Embryonic facial prominence (tissue), 1 donor: ENCODE measurements at regions not wholly inside any gene's neighbourhood (a gene's known extent, or its start where the extent isn't known, plus 50 kb on each side); places are given as distances from the start of the nearest gene placed in this dataset.

Experiments
- DNase-seq: peaks from one replicate; pipeline ENCODE4 v3.0.0-alpha.2; 2016; ENCODE audit errors: extremely low spot score

DNA sequence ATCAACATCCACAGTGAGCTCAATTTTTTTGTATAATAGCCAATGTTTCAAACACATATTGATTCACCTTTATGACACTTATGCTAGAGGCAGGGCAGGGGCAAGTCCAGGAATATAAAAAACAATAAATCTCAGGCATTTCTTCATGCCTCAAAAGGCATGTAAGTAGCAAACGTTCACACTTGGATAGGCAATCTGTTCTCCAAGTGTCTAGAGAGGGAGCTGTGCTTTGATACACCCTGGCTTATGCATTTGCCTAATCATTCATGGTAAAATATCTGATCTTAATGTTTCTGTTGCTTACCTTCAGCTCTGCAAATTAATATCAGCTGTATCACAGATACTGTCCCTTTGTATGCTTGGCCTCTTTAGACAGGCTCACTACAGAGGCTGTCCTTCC is 464.5 kb upstream of the SETBP1 start:
- DNase-seq = no peak

DNA sequence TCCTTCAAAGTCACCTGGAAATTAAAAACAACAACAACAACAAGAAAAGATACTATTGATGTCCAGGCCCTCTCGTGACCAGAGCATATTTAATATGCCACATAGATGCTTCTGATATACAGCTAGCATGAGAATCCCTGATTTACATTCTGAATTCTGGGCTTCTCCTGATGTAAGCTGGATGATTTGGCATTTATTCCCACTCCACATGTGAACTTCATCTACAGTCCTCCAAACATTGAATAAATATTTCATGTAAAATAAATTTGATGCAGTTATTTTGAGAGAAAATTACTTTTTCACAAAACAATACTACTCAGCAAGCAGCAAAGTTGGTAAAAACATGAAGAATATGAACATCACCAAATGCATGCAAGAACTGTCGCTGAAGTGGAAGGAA is 453.2 kb upstream of the SETBP1 start:
- DNase-seq = no peak

DNA sequence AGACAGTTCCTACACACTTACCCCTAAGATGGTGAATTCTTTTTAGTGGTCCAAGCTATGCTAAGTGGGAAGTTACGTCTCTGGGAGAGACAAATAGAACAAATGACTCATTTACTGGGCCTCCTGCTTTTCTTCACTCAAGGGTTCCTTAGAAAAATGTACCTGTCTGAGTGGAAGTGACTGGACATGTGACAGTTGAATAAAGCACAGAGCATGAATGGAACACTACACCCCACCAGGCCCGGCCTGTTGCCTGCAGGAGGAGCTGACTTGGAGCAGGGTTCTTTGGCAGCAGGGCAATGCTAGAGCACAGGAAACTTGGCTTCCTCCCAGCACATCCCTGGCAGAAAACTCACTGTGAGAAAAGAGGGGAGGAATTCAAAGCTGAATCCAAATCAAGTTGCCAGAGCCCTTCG is 451.0 kb upstream of the SETBP1 start:
- DNase-seq = no peak

DNA sequence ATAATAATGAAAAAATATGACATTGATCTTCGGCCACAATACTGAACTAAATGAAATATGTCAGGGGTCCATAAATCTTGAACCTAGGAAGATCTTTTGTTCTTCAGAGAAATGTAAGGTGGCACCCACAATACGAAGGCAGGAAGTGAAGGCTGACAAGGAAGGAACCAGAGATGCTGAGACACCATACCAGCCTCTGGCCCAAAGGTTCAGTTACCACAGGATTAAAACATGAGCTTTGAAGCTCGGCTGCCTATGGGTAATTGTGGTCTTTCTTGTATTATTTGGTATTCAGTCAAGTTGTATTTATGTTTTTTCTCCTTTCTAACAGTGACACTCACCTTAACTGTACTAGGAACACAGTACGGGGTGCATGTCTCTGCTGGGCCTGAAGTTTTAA is 448.8 kb upstream of the SETBP1 start:
- no peak for DNase-seq

DNA sequence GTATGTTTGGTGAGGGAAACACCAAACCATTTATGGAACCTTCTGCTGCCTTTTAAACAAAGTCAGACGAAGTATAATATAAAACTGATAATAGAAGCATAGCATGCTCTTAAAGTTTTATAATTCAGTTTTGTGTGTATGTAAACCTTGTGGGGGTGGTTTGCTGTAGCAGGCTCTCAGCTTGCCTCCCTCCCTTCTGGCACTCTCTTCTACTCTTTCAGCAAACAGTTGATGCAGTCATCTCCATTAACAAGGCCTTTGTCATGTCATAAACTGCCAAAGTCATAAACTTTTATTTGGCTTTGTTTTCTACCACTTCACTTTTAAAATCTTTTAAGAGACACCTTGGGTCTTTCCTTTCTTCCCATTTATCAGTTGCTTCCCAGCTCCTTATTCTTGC is 448.2 kb upstream of the SETBP1 start:
- DNase-seq = no peak

DNA sequence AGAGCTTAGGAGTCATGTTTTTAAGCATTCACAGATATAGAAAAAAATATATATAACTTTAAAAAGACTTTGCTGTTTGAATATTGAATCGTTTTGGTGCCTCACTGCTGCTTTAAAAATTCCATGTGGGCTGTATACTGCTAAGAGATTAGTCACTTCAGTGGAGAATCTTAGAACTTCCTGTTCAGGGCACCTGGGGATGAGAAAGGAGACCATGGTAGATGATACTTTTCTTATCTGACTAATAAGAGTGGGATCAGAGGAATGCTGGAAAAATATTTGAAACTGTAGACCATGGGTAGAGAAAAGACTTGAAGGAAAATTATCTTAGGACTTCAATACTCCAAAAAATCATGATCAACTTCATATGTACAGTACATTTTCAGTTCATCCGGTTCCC is 442.2 kb upstream of the SETBP1 start:
- DNase-seq = no peak

DNA sequence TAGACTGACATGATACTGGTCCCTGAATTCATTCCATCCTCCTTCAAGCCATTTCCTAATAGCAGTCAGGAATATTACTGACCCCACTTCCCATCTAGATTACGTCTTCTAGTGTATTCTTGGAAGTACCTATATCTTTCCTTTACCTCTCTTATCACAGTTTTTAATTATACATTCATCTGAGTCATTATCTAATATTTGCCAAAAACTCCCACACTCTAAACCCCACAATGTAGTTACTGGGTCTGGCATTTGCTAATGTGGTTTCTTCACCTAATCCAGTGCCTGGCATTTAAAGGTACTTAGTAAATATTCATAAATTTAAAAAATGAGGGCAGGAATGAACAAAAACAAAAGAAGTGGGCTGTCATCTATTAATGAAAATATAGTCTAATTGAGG is 441.8 kb upstream of the SETBP1 start:
- no peak for DNase-seq

DNA sequence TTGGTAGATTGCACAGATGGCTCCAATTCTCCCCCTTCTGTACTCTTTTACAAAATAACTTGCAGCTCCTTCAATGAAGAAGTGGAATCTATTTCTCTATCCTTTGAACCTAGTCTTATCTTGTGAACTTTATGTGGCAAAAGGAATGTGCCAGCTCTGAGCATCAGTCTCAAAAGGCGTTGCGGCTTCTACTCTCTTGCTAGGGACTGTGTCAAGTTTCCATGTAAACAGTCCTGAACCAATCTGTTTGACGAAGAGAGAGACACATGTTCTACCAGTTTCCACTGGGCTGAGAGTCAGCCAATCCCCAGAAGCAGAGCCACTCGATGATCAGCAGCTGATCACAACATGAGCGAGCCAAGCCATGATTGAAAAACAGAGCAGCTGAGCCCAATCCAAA is 439.7 kb upstream of the SETBP1 start:
- no peak for DNase-seq

DNA sequence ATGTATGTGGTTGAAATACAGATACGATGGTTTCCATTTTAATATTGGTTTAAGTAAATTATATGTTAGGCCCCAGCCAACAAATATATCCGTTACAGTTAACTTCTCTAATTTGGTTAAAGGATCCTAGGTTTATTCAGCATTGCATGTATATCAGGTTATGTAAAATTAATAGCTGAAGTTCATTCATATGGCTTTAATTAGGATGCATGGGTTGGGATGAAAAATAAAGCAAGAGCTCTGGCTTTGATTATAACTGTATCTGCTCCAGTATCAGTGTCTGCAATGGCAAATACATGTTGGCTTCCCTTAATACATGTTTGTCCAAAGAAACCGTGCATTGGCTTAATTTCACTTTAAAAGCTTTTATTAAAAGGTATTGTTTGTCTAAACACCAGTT is 435.7 kb upstream of the SETBP1 start:
- DNase-seq = peak; percentile 83

DNA sequence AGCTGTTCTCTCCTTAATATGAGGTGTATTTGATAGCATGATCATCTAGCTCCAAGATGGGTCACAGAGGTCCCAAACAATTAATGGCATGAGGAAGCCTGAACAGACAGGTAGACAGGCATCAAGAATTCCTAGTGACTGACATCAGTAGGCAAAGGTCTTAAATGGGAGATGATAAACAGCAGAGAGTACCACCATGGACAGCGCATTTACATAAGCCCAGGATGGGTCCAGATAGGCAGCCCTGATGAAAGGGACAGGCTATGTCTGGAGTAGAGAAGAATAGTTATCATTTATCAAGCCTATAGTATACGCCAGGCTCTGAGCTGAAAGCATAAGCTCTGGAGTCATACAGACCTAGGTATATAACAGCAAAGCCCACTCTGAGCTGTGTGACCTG is 434.7 kb upstream of the SETBP1 start:
- DNase-seq = no peak

DNA sequence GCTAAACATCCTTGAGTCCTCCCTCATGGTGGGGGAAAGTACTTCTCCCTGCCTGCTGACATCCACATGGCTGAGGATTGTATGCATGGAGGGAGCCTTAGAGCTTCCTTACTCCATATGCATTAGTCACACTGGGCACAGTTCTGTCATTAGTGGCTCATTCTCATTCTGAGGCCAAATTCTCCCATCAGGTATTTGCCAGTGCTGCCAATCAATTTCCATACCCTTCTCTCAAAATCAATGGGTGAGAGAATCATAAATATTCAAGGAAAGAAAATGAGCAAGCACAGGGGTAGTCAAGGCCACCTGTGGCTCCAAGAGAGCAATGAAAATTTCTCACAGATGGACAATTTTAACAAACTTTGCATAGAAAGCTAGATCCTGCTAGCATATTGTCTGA is 422.6 kb upstream of the SETBP1 start:
- no peak for DNase-seq

DNA sequence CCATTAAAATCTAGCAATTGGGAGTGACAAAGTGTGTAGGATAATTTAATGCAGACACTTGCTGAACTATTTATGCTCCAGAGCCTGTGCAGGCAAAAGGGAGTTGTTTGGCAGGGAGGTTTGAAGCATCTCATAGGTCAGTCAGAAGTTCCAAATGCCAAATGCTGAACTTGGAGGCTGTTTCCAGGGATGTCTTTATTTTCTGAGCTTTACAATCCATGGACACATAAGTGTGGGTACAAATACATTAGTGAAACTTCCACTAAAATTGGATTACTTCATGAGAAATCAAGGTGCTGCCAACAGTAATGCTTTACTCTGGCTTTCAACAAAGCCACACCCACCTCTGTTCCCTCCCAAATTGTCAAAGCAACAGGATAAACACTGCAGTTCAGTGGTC is 422.1 kb upstream of the SETBP1 start:
- no peak for DNase-seq

DNA sequence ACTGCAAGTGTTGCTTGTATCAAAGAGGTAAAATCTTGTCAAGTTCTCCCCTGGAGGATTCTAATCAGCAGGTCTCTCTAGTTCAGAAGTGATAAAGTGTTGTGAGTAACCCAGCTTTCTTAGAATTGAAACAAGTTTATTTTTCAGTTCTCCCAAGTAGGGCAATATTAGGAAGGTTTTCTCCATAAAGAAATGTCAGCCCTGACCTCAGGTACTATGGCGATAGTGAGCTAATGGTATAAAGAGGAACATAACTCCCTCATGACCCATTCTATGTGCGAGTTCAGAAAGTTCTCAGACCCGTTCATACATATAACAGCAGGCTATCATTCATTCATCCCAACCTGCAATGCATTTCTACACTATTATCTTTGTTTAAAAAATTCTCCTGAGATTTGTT is 421.1 kb upstream of the SETBP1 start:
- DNase-seq = no peak

DNA sequence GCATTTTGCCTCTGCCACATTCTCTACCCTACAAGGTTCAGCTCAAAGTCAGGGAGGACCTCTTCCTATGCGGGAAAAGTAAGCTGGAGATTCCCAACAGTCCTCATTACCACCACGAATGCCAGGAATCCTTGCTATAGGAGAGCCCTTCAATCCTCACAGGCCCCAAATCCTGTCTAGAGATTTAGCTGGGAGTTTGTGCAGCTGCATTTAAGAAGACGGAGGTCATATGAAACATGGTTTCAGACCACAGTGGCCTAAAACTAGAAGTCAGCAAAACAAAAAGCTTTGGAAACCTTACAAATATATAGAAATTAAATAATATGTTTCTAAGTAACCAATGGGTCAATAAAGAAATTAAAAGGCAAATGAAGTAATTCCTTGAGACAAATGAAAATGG is 415.3 kb upstream of the SETBP1 start:
- no peak for DNase-seq

DNA sequence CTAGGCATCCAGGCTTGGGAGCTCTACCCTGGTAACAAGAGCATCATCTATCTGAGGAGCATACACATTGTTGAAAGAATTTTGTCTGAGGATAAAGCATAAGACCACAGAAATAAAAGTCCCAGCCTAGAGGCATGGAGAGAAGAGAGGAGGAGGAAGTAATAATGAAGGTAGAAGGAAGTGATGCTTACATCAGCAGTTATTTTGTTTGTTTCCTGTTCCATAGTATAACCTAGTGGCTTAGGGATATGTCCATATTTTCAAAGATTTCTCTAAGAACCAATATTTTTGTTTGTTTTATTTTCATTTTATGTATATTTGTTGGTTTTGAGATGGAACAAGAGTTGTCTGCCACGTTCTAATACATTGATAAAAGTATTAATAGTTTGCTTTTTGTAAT is 407.4 kb upstream of the SETBP1 start:
- DNase-seq = no peak

DNA sequence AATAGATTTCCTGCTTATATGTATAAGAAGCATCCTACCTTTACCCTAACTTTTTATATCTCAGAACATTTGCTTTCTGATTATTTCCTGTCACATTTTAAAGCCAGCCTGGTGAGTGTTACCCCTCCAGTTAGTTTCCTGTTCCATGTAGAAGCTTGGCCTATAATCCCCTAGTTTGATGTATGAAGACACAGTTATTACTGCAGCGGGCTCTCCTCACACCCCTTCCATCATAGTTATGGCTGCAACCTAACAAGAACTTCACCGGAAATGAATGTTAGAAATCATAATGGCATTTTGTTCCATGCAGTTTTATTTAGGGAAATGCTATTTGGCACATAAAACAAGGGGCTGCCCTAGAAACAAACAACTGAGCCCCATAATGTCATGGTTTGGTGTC is 400.2 kb upstream of the SETBP1 start:
- no peak for DNase-seq

DNA sequence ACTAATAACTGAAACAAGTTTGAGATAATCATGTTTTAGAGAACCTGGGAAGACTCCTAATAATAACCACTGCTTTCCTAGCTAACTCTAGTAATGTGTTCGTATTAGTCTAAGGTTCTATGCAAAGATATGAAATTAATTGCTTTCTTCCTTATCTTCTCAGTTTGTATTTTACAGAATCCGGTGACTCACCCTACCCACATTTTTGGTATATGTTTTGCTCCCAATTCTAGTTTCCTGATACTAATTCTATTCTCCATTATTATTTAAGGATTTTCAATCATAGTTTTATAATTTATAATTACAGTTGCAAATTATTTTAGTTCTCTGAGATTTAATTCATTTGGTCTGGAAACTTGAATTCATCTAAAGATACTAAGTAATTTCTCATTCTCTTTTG is 394.6 kb upstream of the SETBP1 start:
- no peak for DNase-seq

DNA sequence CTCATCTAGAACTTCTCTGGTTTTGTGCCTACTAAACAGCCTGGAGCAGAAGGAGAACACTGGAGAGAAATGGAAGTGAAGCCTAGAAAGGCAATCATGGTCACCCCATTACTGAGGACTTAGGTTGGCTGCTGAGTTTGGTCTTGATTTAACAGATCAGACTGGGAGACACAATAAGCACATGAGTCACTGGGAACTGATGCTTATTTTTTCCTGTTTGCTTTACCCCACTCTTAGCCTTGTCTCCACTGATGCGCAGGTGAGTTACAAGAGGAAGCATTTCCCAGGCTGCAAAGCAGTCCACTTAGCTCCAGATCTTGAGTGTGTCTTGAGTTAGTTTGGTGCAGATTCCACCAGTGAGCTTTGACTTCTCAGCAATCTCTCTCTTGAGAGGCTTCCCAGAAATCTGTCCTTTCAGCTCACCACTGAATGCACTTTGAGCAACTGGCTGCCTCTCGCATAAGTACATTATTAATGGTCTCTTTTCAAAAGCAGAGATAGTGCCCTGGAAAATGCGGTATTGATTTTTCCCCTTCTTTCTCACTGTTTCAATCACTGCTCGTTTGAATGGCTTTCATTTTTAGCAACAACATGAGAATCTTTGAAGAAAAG is 390.2 kb upstream of the SETBP1 start:
- DNase-seq = no peak

DNA sequence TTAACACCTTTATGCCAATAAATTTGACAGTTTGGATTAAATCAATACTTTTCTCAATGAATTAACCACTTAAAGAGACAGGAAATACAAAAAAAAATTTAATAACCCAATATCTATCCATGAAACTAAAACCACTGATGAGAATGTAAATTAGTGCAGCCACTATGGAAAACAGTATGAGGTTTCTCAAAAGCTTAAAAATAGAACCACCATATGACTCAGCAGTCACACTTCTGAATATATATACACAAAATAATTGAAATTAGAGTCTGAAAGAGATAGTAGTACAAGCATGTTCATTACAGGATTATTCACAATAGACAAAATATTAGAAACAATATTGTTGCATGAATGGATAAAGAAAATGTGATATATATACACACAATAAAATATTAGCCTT is 382.1 kb upstream of the SETBP1 start:
- no peak for DNase-seq

DNA sequence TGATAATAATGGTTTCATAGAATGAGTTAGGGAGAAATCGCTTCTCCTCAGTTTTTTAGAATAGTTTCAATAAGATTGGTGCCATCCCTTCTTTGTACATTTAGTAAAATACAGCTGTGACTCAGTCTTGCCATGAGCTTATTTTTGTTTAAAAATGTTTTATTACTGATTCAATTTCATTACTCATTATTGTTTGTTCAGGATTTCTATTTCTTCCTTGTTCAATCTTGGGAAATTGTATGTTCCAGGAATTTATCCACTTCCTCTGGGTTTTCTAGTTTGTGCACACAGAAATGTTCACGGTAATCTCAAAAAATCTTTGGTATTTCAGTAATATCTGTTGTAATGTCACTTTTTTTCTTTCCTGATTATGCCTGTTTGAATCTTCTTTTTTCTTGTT is 371.5 kb upstream of the SETBP1 start:
- no peak for DNase-seq

DNA sequence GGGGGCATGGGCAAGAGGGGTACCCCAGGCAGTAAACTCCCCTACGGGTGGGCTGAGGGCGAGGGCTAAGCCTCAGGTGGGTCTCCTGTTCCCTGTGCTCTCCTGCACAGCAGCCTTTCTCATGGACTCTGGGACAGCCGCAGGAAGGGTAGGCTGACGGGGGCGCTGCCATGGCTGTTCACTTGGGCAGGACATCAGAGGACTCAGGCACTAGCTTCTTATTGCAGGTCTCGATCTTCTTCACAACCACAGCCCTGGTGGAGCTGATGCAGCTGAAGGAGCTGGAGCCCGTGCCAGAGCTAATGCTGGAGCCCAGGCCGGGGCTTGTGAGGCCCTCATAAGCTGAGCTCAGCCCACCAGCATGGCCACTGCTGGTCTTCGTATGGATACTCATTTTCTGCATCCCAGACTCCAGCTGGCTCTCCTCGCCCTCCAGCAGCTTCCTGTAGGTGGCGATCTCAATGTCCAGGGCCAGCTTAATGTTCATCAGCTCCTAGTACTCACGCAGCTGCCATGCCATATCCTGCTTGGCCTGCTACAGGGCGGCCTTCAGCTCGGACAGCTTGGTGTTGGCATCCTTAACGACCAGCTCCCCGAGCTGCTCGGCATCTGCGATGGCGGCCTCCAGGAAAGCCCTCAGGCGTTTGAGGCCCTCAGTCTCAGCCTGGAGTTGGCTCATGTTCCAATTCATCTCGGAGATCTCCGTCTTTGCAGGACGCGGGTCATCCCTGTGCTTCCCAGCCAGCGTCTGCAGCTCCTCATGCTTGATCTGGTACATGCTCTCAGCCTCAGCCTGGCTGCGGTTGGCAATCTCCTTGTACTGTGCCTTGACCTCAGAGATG is 359.8 kb upstream of the SETBP1 start:
- DNase-seq = no peak

DNA sequence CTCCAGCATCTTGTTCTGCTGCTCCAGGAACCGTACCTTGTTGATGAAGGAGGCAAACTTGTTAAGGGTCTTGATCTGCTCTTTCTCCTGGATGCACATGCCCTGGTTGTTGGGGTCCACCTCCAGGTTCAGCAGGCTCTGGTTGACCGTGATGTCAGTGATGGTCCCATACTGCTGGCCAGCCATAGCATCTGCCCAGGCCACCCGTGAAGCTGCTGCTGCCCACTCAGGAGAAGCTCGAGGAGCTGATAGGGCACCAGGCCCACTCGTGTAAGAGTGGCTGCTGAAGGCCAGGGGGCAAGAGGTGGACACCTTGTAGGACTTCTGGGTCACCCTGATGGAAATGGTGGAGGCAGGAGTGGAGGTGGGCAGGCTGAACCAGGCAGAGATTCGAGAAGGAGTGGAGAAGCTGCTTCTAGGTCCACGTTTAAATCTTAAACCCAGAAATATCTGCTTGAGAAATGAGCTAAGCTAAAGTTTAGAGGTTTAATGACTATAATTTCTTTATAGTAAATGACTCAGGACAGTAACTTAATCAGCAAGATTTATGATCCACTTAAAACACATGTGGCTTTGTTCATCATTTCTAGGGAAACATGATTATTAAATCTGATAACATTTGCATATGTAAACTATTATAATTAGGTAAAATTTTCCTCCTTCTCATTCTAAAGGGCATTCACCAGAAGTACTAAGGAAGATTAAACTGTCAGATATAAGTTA is 358.7 kb upstream of the SETBP1 start:
- DNase-seq = no peak

DNA sequence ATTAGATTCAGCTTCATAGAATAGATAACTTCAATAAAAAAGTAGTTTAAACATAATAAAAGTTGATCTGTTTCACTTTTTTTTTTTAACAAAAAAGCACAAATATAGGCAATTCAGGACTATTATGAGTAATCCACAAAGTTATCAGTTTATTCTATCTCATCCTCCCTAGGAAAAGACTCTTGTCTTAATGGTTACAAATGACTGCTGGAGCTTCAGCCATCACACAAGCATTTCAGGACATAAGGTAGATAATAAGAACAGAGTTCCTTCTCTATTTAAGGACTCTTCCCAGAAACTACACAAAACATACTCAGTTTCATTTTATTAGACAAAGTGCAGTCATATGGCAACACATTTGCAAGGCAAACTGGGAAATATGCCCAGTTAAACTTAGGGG is 357.6 kb upstream of the SETBP1 start:
- no peak for DNase-seq
